ENCODE measurements at regions not wholly inside any gene's neighbourhood (a gene's known extent, or its start where the extent isn't known, plus 50 kb on each side); places are given as distances from the start of the nearest gene placed in this dataset.
"Not testable (repeated sequence)": the region's sequence is repeated elsewhere in the genome, so short reads cannot be mapped to it uniquely, and the experiment has no call there.

- 73 to 78% methylated on average over 12 to 18 of the region's 18 CpGs for WGBS, 2 donors
- Histone ChIP-seq H3K27me3 (no peaks in the 10 kb centered on the region), H3K9me3 (no peaks in the 10 kb centered on the region), H3K4me3 (no peak overlapping the region), H3K27ac (no peak overlapping the region), H3K4me1 (no peaks in the 10 kb centered on the region), H3K36me3 (replicated peaks in 1 of 2; ENCODE audit: insufficient read depth in 1 of 2, low read depth in 2 of 2) (no peaks in the 10 kb centered on the region)
- no peak for ATAC-seq
- intact Hi-C loops (cut with DNase I) = no loop called here
- TF ChIP-seq, protein P1, sequence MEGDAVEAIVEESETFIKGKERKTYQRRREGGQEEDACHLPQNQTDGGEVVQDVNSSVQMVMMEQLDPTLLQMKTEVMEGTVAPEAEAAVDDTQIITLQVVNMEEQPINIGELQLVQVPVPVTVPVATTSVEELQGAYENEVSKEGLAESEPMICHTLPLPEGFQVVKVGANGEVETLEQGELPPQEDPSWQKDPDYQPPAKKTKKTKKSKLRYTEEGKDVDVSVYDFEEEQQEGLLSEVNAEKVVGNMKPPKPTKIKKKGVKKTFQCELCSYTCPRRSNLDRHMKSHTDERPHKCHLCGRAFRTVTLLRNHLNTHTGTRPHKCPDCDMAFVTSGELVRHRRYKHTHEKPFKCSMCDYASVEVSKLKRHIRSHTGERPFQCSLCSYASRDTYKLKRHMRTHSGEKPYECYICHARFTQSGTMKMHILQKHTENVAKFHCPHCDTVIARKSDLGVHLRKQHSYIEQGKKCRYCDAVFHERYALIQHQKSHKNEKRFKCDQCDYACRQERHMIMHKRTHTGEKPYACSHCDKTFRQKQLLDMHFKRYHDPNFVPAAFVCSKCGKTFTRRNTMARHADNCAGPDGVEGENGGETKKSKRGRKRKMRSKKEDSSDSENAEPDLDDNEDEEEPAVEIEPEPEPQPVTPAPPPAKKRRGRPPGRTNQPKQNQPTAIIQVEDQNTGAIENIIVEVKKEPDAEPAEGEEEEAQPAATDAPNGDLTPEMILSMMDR (IDR thresholded peaks at IDR 0.05) = no peak
- TF ChIP-seq POLR2A (IDR thresholded peaks at IDR 0.05) = no peak
- no peak for DNase-seq
These were observed 78.7 kb upstream of the PPP2R2D start for GRCh38 chr10:131822013-131822691.

DNA sequence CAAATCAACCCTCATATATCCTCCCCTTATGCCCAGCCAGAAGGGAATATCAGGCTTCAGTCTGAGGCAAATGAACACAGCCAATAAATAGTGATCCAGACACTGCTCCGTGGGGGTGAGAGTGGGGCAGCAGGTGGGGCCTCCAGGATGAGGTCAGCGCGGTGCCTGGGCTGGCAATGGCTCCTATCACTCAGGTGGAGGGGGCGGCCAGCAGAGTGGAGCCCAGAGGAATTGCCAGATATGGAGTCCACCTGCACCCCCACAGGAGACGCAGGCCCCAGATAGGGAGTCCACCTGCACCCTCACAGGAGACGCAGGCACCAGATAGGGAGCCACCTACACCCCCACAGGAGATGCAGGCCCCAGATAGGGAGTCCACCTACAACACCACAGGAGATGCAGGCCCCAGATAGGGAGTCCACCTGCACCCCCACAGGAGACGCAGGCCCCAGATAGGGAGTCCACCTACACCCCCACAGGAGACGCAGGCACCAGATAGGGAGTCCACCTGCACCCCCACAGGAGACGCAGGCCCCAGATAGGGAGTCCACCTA is 78.0 kb upstream of the PPP2R2D start:
- H3K36me3 ChIP-seq (replicated peaks in 1 of 2; ENCODE audit: insufficient read depth in 1 of 2, low read depth in 2 of 2) = no peaks in the 10 kb centered on the region
- no peak for DNase-seq
- 76 to 96% methylated on average over 4 to 9 of the region's 9 CpGs for WGBS, 2 donors

DNA sequence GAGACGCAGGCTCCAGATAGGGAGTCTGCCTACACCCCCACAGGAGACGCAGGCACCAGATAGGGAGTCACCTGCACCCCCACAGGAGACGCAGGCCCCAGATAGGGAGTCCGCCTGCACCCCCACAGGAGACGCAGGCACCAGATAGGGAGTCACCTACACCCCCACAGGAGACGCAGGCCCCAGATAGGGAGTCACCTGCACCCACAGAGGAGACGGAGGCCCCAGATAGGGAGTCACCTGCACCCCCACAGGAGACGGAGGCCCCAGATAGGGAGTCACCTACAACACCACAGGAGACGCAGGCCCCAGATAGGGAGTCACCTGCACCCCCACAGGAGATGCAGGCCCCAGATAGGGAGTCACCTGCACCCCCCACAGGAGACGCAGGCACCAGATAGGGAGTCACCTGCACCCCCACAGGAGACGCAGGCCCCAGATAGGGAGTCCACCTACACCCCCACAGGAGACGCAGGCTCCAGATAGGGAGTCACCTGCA is 77.2 kb upstream of the PPP2R2D start:
- 80 to 92% methylated on average over 4 to 10 of the region's 12 CpGs for WGBS, 2 donors
- H3K9me3 ChIP-seq; H3K4me3 ChIP-seq; H3K27me3 ChIP-seq; intact Hi-C loops (cut with DNase I); H3K27ac ChIP-seq; H3K36me3 ChIP-seq (replicated peaks in 1 of 2; ENCODE audit: insufficient read depth in 1 of 2, low read depth in 2 of 2); H3K4me1 ChIP-seq; DNase-seq; ATAC-seq: not testable (repeated sequence)

More for the DNA sequence above, 78.0 kb upstream of the PPP2R2D start:
- no peak for TF ChIP-seq POLR2A (IDR thresholded peaks at IDR 0.05)
- TF ChIP-seq, protein P1 (IDR thresholded peaks at IDR 0.05) = no peak
- no peaks in the 10 kb centered on the region for H3K27me3 ChIP-seq
- H3K4me3 ChIP-seq = no peak overlapping the region
- intact Hi-C loops (cut with DNase I) = no loop called here
- no peak overlapping the region for H3K27ac ChIP-seq
- no peak for ATAC-seq
- H3K4me1 ChIP-seq = no peaks in the 10 kb centered on the region
- no peaks in the 10 kb centered on the region for H3K9me3 ChIP-seq

- DNase-seq (no peak), ATAC-seq (no peak)
- Histone ChIP-seq H3K4me1 (no peaks in the 10 kb centered on the region), H3K4me3 (no peak overlapping the region), H3K36me3 (replicated peaks in 1 of 2; ENCODE audit: insufficient read depth in 1 of 2, low read depth in 2 of 2) (no peaks in the 10 kb centered on the region), H3K27me3 (no peaks in the 10 kb centered on the region), H3K9me3 (no peaks in the 10 kb centered on the region), H3K27ac (no peak overlapping the region)
- intact Hi-C loops (cut with DNase I) = no loop called here
- TF ChIP-seq POLR2A (IDR thresholded peaks at IDR 0.05) = no peak
- 39 to 55% methylated on average over 10 to 23 of the region's 24 CpGs for WGBS, 2 donors
These were observed 76.2 kb upstream of the PPP2R2D start for GRCh38 chr10:131824371-131825149.

- Histone ChIP-seq H3K27me3 (no peaks in the 10 kb centered on the region), H3K36me3 (replicated peaks in 1 of 2; ENCODE audit: insufficient read depth in 1 of 2, low read depth in 2 of 2) (no peaks in the 10 kb centered on the region), H3K4me1 (no peaks in the 10 kb centered on the region), H3K27ac (no peak overlapping the region), H3K9me3 (no peaks in the 10 kb centered on the region), H3K4me3 (no peak overlapping the region)
- TF ChIP-seq POLR2A (IDR thresholded peaks at IDR 0.05) = no peak
- TF ChIP-seq, protein P1 (IDR thresholded peaks at IDR 0.05) = no peak
- intact Hi-C loops (cut with DNase I) = no loop called here
- DNase-seq (no peak), ATAC-seq (no peak)
- WGBS, 2 donors = 15 to 23% methylated on average over 15 of the region's 15 CpGs
These were observed 75.5 kb upstream of the PPP2R2D start for GRCh38 chr10:131825150-131825848.

Data from body of pancreas (tissue), 4 donors.